Heart left ventricle (tissue), 13 donors: ENCODE measurements at regions not wholly inside any gene's neighbourhood (a gene's known extent, or its start where the extent isn't known, plus 50 kb on each side); places are given as distances from the start of the nearest gene placed in this dataset.

Source experiments
- CTCF ChIP-seq, 12 donors: fragments of 200-600 bp; sonication (generic) in 4 of 12; IDR thresholded peaks; one replicate each; pipeline versions ENCODE4 v1.5.0 to v1.8.0; 2018 to 2022; ENCODE audit warnings: antibody characterized with exemption in 12 of 12, mild to moderate bottlenecking in 5 of 12
- POLR2A ChIP-seq, 2 donors: fragments of 450-650 bp; IDR thresholded peaks; one replicate each; pipeline ENCODE4 v1.6.1; 2017; ENCODE audit warnings: antibody characterized with exemption in 2 of 2, mild to moderate bottlenecking in 2 of 2, moderate library complexity in 2 of 2
- donor health status: ischemic (EF 13 %, LVEDD 7.1; RV severe dilation, severe dysfunction).
- donor health status: DM: no; HTN: yes; CAD: no.
- donor health status: DM: no; HTN: no; CAD: no.
- donor health status: ischemic (EF 25% LVEDD 6.9; RV normal size, moderate dysfunction).
- donor health status: ischemic (EF 25% LVEDD 5.7; RV mildly dilated, moderate dysfunction).
- donor health status: ischemic (EF 35%, LVEDD 5.7; RV mildly dilated, moderate dysfunction).
- donor health status: nonischemic (EF 11% LVEDD 7.7; RV severe dilation, severe dysfunction).
- donor health status: DM: yes; HTN: yes; CAD: no.
- donor health status: PGD.
- donor health status: ischemic (EF 29% LVEDD 5.4; RV normal size, mild dysfunction).
- donor health status: nonischemic (EF 23%, LVEDD 6.1; RV moderate dilation, normal function).

GRCh38 chr14:28983279-28983678, 216.7 kb downstream of the FOXG1 start:
- TF ChIP-seq POLR2A (IDR thresholded peaks at IDR 0.05) = no peak
- TF ChIP-seq CTCF (IDR thresholded peaks at IDR 0.05) = no peak
